ENCODE measurements at regions not wholly inside any gene's neighbourhood (a gene's known extent, or its start where the extent isn't known, plus 50 kb on each side); places are given as distances from the start of the nearest gene placed in this dataset.

DNA sequence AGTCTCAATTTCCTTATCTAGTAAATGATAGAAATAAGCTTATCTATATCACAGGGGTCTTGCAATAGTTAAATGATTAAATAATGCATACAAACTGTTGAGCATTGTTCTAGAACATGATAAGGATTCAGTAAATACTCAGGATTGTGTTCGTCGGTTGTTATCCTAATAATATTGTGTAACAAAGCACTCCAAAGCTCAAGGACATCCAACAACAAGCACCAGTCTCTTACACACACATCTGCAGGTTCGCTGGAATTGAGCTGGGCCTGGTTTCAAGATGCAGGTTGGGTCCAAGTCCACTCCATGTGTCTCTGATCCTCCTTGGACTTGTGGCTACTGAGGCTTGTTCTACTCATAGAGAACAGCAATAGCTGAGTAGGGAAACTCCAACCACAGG lies 74.1 kb upstream of the MC3R start:
- no peak for DNase-seq (ENCODE audit: low spot score)

GRCh38 chr20:56175884-56176283 lies 72.6 kb upstream of the MC3R start:
- no peak for DNase-seq (ENCODE audit: low spot score)

- DNase-seq (ENCODE audit: low spot score), result no peak
Observed at GRCh38 chr20:56178219-56178618, 70.3 kb upstream of the MC3R start.

DNA sequence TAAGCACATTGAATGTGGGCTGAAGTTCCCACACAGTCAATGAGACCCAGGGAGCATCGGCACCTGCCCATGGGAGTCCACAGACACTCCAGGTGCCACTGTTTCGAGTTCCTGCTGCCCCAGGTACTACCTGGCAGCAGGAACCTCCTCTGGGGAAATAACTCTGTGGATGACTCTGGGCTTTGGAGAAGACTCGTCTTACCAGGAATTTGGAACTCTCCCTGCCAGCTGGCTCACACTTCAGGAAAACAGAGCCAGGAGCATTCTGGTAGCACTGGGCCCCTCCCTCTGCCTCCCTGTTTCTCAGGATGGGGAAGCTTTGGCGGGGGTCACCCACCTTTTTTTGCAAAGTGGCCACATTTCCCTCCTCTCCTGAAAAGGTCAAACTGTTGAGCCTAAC lies 69.5 kb upstream of the MC3R start:
- no peak for DNase-seq (ENCODE audit: low spot score)

- DNase-seq (ENCODE audit: low spot score), result peak; percentile 28
Observed at GRCh38 chr20:56181583-56181982, 66.9 kb upstream of the MC3R start.

DNA sequence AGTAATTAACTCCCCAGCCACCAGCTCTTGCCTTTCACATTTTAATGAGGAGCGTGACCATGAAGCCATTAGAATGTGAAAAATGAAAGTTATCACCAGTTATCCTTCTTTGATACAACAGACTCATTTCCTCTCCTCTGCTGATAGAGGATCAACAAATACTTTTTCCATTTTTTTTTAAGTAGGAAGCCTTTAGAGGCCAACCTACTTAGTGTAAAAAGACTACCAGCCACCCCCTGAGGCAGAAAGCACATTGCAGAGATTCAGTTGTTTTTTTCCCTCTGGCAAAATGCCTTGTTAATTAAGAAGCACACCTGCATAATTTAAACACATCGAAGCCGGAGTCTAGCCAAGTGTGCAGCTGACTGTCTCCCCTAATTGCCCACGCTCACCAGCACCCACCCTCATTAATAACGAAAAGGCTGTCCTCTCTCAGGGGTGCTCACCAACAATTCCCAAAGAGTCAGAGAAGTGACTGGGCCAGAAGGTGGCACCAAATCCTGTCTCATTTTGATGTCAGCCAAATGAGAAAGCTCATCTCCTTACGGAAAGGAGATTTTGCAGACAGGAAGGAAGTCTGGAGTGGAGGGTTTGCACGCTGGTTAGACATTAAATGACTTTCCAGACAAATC lies 60.9 kb upstream of the MC3R start:
- peak; percentile 59 for DNase-seq (ENCODE audit: low spot score)

DNA sequence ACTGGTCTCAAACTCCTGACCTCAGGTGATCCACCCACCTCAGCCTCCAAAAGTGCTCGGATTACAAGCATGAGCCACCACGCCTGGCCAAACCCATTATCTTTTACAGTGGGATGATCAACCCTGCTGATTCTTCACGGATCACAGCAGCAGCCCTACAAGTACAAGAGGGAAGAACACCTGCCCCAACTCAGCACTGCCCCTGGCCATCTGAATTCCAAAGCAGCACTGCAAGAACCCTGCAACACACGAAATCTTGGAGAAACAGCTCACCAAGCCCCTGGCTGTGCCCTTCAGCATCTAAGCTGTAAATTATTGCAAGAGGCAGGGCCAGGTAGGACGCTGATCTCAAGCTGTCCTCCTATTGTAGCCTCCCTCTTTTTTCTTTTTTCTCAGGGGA lies 54.5 kb upstream of the MC3R start:
- no peak for DNase-seq (ENCODE audit: low spot score)

- DNase-seq (ENCODE audit: low spot score), result no peak
Observed at GRCh38 chr20:56195946-56196345, 52.6 kb upstream of the MC3R start.
